Smooth muscle cell (in vitro differentiated cells): ENCODE measurements at regions not wholly inside any gene's neighbourhood (a gene's known extent, or its start where the extent isn't known, plus 50 kb on each side); places are given as distances from the start of the nearest gene placed in this dataset.

Experiments used
- DNase-seq: peaks from one replicate; lab custom pipeline; 2025; ENCODE audit not compliant: unreplicated experiment; lab: John Stamatoyannopoulos, UW
- H2AFZ ChIP-seq: fragments of 200-600 bp; sonication (generic); 2 replicates; pipeline ENCODE4 v1.6.0; 2016; ENCODE audit warnings: antibody characterized with exemption, low read depth, mild to moderate bottlenecking
- H3F3A ChIP-seq: fragments of 200-600 bp; sonication (generic); 2 replicates; pipeline ENCODE4 v1.6.0; 2017; ENCODE audit warnings: antibody characterized with exemption, low read depth
- H3K27ac ChIP-seq: fragments of 200-600 bp; sonication (generic); 2 replicates; pipeline ENCODE4 v1.5.1; 2016; ENCODE audit warnings: low read depth, mild to moderate bottlenecking
- H3K27me3 ChIP-seq: fragments of 200-600 bp; sonication (generic); 2 replicates; pipeline ENCODE4 v1.6.1; 2016; ENCODE audit warnings: low read depth, mild to moderate bottlenecking
- H3K36me3 ChIP-seq: fragments of 200-600 bp; sonication (generic); 2 replicates; pipeline ENCODE4 v1.5.1; 2016; ENCODE audit warnings: low read depth
- H3K4me1 ChIP-seq: fragments of 200-600 bp; sonication (generic); 2 replicates; pipeline ENCODE4 v1.5.1; 2016; ENCODE audit warnings: low read depth
- H3K4me2 ChIP-seq: fragments of 200-600 bp; sonication (generic); 2 replicates; pipeline ENCODE4 v1.6.0; 2016; ENCODE audit warnings: mild to moderate bottlenecking
- H3K4me3 ChIP-seq: fragments of 200-600 bp; sonication (generic); 2 replicates; pipeline ENCODE4 v1.5.1; 2016; ENCODE audit warnings: mild to moderate bottlenecking
- H3K79me2 ChIP-seq: fragments of 200-600 bp; sonication (generic); 2 replicates; pipeline ENCODE4 v1.6.0; 2016; ENCODE audit warnings: low read depth, mild to moderate bottlenecking
- H3K9ac ChIP-seq: fragments of 200-600 bp; sonication (generic); 2 replicates; pipeline ENCODE4 v1.6.0; 2016; ENCODE audit warnings: low read depth
- H3K9me3 ChIP-seq: fragments of 200-600 bp; sonication (generic); replicated peaks from 2 replicates; pipeline ENCODE4 v1.5.1; 2016; ENCODE audit warnings: low read depth
- H4K20me1 ChIP-seq: fragments of 200-600 bp; sonication (generic); 2 replicates; pipeline ENCODE4 v1.6.0; 2016; ENCODE audit warnings: low read depth
- WGBS: methylation state at CpG from one replicate; pipeline ENCODE4 v1.1.7; 2016; ENCODE audit warnings: low lambda C conversion rate; 5-methylcytosine and 5-hydroxymethylcytosine counted together
- TF ChIP-seq, protein P1 (sequence below): fragments of 200-600 bp; sonication (generic); IDR thresholded peaks from 2 replicates; pipeline ENCODE4 v1.5.1; 2017; ENCODE audit warnings: borderline replicate concordance, mild to moderate bottlenecking, antibody characterized with exemption; ENCODE audit not compliant: insufficient read depth, poor library complexity, severe bottlenecking

DNA sequence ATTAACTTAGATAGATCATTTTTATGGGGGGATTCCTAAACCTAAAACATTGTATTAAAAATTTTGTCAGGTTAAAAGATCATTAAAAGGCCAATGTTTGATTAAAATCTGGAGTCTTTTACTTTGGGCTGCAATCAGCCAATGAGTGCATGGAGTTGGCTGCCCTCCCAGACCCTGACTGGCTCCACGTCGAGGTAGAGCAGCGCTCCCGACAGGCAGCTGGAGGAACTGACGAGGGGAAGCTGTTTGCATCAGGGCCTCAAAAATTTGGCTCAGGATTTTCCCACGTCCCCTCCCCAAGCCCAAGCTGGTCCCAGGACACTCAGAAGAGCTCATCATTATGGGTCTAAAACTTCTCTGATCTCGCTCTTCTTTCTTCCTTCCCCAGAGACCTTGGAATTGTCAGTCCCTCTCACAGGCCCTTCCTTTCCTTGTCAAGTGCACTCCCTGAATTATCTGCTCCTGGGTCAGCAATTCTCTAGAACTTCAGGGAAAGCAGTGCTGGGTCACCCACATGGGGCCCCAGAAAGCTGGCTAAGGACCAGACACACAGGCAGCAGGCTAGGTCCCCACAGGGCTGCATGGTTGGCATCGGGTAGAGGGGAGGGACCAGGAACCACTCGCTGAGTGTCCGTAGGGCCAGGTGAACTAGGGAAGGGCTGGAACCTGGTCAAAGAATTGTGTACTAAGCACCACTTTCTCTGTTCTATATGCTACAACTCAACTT, 119.6 kb upstream of the IGLL5 start:
- Histone ChIP-seq H3K36me3 (no peaks in the 10 kb centered on the region), H3K27me3 (peaks cover 42% of the 10 kb centered on the region), H3K27ac (no peak overlapping the region), H3K79me2 (no peaks in the 10 kb centered on the region), H3K4me2 (no peak overlapping the region), H3K4me3 (no peak overlapping the region), H4K20me1 (no peaks in the 10 kb centered on the region), H3K4me1 (no peaks in the 10 kb centered on the region), H3K9ac (no peak overlapping the region), H2AFZ (no peak overlapping the region), H3F3A (no peaks in the 10 kb centered on the region), H3K9me3 (no peaks in the 10 kb centered on the region)
- TF ChIP-seq, protein P1, sequence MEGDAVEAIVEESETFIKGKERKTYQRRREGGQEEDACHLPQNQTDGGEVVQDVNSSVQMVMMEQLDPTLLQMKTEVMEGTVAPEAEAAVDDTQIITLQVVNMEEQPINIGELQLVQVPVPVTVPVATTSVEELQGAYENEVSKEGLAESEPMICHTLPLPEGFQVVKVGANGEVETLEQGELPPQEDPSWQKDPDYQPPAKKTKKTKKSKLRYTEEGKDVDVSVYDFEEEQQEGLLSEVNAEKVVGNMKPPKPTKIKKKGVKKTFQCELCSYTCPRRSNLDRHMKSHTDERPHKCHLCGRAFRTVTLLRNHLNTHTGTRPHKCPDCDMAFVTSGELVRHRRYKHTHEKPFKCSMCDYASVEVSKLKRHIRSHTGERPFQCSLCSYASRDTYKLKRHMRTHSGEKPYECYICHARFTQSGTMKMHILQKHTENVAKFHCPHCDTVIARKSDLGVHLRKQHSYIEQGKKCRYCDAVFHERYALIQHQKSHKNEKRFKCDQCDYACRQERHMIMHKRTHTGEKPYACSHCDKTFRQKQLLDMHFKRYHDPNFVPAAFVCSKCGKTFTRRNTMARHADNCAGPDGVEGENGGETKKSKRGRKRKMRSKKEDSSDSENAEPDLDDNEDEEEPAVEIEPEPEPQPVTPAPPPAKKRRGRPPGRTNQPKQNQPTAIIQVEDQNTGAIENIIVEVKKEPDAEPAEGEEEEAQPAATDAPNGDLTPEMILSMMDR: no peak
- DNase-seq: no peak
- 42% methylated on average over 10 of the region's 10 CpGs for WGBS

DNA sequence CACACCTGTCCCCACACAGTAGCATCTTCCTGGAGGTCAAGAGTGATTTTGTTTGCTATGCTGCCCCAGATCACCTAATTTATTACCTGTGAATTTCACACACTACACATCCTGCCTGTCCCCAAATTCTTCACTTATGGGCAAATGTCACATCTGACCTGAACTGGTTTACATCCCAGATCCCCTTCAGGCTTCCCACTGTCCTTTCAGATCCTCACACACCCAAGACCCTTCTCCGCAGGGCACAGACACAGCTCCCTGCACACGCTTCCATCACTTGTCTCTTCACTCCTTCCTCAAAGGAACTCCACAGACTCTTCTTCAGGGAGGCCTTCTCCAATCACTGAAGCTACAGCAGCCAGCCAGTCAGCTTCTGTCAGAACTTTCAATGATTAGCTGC, 118.7 kb upstream of the IGLL5 start:
- no peak overlapping the region for H3K4me3 ChIP-seq
- H3K27me3 ChIP-seq: peaks cover 46% of the 10 kb centered on the region
- no peak overlapping the region for H3K9ac ChIP-seq
- no peak overlapping the region for H3K4me2 ChIP-seq
- no peaks in the 10 kb centered on the region for H3K4me1 ChIP-seq
- H3K79me2 ChIP-seq: no peaks in the 10 kb centered on the region
- no peak for DNase-seq
- H2AFZ ChIP-seq: no peak overlapping the region
- no peak overlapping the region for H3K27ac ChIP-seq
- H3K36me3 ChIP-seq: no peaks in the 10 kb centered on the region
- no peaks in the 10 kb centered on the region for H3F3A ChIP-seq
- H3K9me3 ChIP-seq: no peaks in the 10 kb centered on the region
- TF ChIP-seq, protein P1: no peak
- H4K20me1 ChIP-seq: no peaks in the 10 kb centered on the region
- 88% methylated on average over 2 of the region's 2 CpGs for WGBS

GRCh38 chr22:22769434-22770279, 118.0 kb upstream of the IGLL5 start:
- WGBS: 32% methylated on average over 4 of the region's 4 CpGs
- Histone ChIP-seq H3K4me2 (no peak overlapping the region), H3K79me2 (no peaks in the 10 kb centered on the region), H3F3A (no peaks in the 10 kb centered on the region), H3K27me3 (peaks cover 51% of the 10 kb centered on the region), H3K9me3 (no peaks in the 10 kb centered on the region), H2AFZ (no peak overlapping the region), H3K9ac (no peak overlapping the region), H3K4me3 (no peak overlapping the region), H3K27ac (no peak overlapping the region), H3K36me3 (no peaks in the 10 kb centered on the region), H4K20me1 (no peaks in the 10 kb centered on the region), H3K4me1 (no peaks in the 10 kb centered on the region)
- no peak for DNase-seq
- TF ChIP-seq, protein P1: no peak
